ENCODE measurements at regions not wholly inside any gene's neighbourhood (a gene's known extent, or its start where the extent isn't known, plus 50 kb on each side); places are given as distances from the start of the nearest gene placed in this dataset.
A peak's percentile ranks its signal among the peaks of the same experiment; 100 is the strongest.

DNA sequence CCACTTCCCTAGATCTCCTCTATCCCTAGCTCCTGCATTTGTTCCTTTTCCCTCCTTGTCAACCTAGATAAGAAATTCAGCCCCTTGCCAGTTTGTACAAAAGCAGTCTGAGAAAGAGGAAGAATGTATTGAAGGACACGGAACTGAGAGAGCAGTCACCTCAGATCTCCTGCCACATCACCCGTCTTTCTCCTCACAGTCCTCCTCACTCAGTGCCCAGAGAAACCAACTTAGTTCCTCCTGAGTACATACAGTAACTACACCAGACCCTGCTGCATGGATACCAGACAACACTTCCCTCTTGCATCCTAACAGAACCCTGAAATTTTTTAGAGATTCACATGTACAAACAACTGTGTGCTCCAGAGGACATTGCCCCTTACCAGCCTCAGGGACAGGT lies 563.6 kb upstream of the ADAMTS9 start:
- TF ChIP-seq, protein P1, sequence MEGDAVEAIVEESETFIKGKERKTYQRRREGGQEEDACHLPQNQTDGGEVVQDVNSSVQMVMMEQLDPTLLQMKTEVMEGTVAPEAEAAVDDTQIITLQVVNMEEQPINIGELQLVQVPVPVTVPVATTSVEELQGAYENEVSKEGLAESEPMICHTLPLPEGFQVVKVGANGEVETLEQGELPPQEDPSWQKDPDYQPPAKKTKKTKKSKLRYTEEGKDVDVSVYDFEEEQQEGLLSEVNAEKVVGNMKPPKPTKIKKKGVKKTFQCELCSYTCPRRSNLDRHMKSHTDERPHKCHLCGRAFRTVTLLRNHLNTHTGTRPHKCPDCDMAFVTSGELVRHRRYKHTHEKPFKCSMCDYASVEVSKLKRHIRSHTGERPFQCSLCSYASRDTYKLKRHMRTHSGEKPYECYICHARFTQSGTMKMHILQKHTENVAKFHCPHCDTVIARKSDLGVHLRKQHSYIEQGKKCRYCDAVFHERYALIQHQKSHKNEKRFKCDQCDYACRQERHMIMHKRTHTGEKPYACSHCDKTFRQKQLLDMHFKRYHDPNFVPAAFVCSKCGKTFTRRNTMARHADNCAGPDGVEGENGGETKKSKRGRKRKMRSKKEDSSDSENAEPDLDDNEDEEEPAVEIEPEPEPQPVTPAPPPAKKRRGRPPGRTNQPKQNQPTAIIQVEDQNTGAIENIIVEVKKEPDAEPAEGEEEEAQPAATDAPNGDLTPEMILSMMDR (IDR thresholded peaks at IDR 0.05; ENCODE audit: unreplicated experiment in 3 of 3): no peak
- Mint-ChIP-seq H3K4me3 (no peak overlapping the region), H3K9me3 (peaks cover 22% of the 10 kb centered on the region), H3K27me3 (ENCODE audit: low read depth) (peaks cover 13% of the 10 kb centered on the region), H3K36me3 (ENCODE audit: low read depth) (no peaks in the 10 kb centered on the region), H3K4me1 (no peaks in the 10 kb centered on the region), H3K27ac (no peak overlapping the region)

DNA sequence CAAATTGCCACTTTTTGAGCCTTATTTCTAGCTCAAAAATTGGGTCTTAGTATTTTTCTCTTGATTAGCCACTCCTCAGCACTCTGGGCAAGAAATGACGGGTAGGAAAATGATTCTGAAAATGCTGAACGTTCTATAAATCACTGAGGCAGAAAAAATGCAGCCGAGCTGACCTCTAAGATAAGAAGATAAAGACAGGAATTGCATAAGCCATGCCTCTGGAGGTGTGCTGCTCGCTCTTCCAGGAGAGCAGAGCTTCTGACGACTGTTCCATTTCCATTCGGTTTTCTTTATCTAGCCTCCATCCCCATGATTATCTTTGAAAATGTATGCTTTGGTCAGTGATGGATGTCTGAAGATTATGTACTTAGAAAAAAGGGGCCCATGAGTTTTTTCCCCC lies 558.8 kb upstream of the ADAMTS9 start:
- TF ChIP-seq, protein P1 (IDR thresholded peaks at IDR 0.05; ENCODE audit: unreplicated experiment in 3 of 3): no peak
- Mint-ChIP-seq H3K4me1 (peaks cover 11% of the 10 kb centered on the region), H3K27ac (no peak overlapping the region), H3K36me3 (ENCODE audit: low read depth) (no peaks in the 10 kb centered on the region), H3K27me3 (ENCODE audit: low read depth) (peaks cover 7% of the 10 kb centered on the region), H3K9me3 (peaks cover 3% of the 10 kb centered on the region), H3K4me3 (no peak overlapping the region)

DNA sequence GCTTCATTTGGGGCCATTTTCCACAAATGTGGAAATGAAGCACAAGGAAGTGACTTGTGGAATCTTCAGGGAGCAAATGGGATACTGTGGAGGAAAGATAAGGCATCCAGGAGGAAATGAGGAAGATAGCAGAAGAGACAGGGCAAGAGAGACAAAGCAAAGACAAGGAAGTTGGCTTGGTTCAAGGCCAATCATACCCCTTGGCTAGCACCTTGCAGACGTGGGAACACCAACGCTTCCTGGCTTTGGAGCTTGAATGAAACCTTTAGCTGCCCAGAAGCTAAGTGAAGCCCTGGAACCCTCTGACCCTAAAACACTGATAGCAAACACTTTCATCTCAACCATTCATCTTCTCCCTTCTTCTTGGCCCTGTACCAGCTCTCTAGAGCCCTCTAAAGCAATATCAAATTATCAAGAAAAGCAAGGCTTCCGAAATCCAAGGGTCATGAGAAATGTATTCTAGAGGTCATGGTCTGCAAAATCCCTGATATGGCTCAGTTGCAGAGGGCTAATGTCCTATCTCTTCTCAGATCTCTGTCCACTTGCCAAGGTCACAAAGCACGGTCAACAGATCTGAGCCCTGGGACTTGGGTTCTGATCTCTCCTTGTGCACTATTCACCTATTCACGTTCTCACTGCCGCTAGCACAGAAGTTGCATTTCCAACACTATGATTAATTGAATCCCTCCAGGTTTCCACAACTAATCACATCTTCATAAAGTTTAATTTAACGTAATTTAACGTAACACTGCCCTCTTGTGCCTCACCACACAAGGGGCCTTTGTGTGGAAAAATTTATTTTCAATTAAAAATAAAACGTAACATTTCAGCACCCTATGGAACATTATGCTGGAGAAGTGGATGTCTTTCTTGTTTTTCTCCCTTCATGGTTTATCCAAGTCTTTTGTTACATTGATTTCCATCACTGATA lies 557.6 kb upstream of the ADAMTS9 start:
- H3K27ac Mint-ChIP-seq: no peak overlapping the region
- TF ChIP-seq, protein P1 (IDR thresholded peaks at IDR 0.05; ENCODE audit: unreplicated experiment in 3 of 3): peak; percentile 58 to 61 (median 60)
- H3K9me3 Mint-ChIP-seq: no peaks in the 10 kb centered on the region
- H3K4me3 Mint-ChIP-seq: no peak overlapping the region
- peaks cover 3% of the 10 kb centered on the region for H3K27me3 Mint-ChIP-seq (ENCODE audit: low read depth)
- no peaks in the 10 kb centered on the region for H3K36me3 Mint-ChIP-seq (ENCODE audit: low read depth)
- peaks cover 11% of the 10 kb centered on the region for H3K4me1 Mint-ChIP-seq

DNA sequence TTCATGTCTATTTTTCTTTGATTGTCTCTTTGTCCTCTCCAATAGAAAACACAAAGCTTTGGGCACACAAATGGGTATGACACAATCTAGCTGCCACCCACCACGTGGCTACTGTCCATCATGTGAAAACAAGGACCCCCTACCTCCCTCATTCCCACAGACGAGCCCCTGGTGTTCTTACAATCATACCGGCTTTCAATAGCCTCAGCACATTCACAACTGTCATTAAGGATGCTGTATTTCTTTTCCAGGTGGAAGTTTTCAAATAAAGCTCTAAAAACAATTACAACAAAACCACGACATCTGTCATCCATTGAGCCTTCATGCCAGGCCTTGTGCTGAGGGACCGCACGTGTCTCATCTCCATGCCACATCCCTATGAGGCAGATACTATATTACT lies 552.6 kb upstream of the ADAMTS9 start:
- Mint-ChIP-seq H3K36me3 (ENCODE audit: low read depth) (no peaks in the 10 kb centered on the region), H3K9me3 (peaks cover 4% of the 10 kb centered on the region), H3K4me1 (peaks cover 11% of the 10 kb centered on the region), H3K27me3 (ENCODE audit: low read depth) (no peaks in the 10 kb centered on the region), H3K4me3 (no peak overlapping the region), H3K27ac (no peak overlapping the region)
- TF ChIP-seq, protein P1 (IDR thresholded peaks at IDR 0.05; ENCODE audit: unreplicated experiment in 3 of 3): no peak

DNA sequence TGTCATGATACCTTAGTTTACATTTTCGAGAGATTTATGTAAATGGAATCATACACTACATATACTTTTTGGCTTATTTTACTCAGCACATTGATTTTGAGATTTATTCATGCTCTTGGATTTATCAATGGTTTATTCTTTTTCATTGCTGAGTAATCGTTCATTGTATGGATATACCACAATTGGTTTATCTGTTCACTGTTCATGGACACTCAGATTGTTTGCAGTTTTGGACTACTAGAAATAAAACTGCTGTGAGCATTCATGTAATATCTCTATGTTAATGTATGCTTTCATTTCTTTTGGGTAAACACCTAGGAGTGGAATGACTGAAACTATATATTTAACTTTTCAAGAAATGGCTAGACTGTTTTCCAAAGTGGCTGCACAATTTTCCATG lies 550.9 kb upstream of the ADAMTS9 start:
- Mint-ChIP-seq H3K4me1 (peaks cover 5% of the 10 kb centered on the region), H3K9me3 (peaks cover 4% of the 10 kb centered on the region), H3K27ac (no peak overlapping the region), H3K27me3 (ENCODE audit: low read depth) (no peaks in the 10 kb centered on the region), H3K4me3 (no peak overlapping the region), H3K36me3 (ENCODE audit: low read depth) (no peaks in the 10 kb centered on the region)
- TF ChIP-seq, protein P1 (IDR thresholded peaks at IDR 0.05; ENCODE audit: unreplicated experiment in 3 of 3): no peak

DNA sequence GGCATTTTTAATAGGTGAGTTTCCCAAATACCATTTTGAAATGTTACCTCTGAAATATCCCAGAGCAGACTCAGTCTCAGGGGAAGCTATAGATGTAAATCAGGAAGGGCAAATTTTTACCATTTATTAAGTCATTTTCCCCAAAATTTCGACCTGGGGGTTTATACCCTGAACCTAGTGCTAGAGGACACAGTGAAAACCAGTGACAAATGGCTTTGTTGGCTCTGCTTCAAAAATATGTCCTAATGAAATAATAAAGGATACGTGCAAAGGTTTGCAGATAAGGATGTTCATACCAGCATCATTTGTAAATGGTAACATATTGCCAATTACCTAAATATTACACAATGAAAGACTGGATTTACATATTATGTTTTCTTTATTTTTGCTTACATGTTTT lies 546.7 kb upstream of the ADAMTS9 start:
- H3K27ac Mint-ChIP-seq: no peak overlapping the region
- no peak overlapping the region for H3K4me3 Mint-ChIP-seq
- no peaks in the 10 kb centered on the region for H3K27me3 Mint-ChIP-seq (ENCODE audit: low read depth)
- peaks cover 17% of the 10 kb centered on the region for H3K4me1 Mint-ChIP-seq
- no peaks in the 10 kb centered on the region for H3K36me3 Mint-ChIP-seq (ENCODE audit: low read depth)
- TF ChIP-seq, protein P1 (IDR thresholded peaks at IDR 0.05; ENCODE audit: unreplicated experiment in 3 of 3): no peak
- peaks cover 4% of the 10 kb centered on the region for H3K9me3 Mint-ChIP-seq

Data from nephron (organoid).